Muscle of back (tissue), 3 donors: ENCODE measurements at regions not wholly inside any gene's neighbourhood (a gene's known extent, or its start where the extent isn't known, plus 50 kb on each side); places are given as distances from the start of the nearest gene placed in this dataset.

ENCODE experiments used
- DNase-seq, 3 donors: peaks; one replicate each; pipeline versions ENCODE4 v3.0.0 to v3.0.0-alpha.2; 2013

DNA sequence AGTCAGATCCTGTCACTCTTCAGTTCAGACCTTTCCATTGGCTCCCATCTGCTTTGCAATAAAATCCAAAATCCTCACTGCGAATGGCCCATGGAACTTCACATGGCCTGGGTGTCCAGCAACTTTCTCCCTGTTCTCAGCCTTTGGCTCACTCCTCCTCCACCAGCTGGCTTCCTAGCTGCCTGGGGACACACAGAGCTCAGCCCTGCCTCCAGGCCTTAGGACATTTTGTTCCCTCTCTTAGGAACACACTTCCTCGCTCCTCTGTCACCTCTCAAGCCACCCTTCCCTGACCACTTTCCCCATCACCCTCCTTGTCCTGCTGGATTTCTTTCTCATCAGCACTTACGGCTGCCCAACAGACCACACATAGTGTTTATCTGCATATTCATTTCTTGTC lies 419.6 kb downstream of the MED13L start:
- no peak for DNase-seq

DNA sequence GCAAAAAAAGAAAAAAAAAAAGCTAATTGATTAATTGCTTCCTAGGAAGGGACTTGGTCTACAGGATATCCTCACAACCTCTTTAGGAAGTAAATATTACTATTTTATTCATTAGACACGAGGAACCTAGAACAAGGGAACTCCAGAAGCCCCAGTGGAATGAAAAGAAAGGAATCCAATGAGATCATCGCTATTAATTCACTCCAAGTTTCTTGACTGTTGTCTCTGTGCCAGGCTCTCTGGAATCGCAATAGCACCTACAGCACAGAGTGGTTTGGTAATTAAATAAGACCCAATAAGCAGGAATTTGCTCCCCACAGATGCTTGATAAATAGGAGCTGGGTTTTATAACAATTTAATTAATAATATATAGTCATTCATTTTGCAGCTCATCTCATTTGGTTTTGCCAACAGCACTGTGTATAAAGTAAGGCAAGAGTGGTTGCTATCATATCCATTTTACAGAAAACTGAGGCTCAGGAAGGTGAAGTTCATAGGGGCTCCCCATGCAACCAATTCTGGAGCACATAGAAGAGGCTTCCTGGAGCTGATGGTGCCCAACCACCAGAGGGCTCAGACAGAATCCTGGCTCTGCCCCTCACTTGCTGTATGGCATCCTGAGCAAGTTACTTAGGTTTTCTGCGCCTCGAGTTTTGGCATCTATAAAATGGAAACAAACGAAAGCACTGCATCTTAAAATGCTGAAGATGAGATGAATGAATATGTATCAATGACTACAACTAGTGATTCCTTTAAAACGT lies 420.2 kb downstream of the MED13L start:
- DNase-seq: peak in 1 of 3 donors; percentile 26

DNA sequence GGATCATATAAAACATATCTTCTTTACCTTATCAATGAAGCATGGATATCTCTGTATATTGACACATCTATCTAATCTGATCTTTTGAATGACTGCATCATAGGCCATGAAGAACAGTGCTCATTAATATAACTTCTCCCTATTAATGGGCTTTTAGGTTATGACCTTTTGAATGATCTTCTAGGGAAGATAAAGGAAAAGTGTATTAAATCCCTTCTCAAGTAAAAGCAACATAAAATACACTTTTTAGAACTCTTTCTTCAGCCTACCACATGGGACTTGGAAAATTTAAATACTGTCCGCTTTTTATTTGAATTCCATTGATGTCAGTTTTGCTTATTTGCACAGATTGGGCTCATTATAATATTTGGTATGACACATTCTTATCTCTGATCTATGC lies 425.4 kb downstream of the MED13L start:
- DNase-seq: no peak

DNA sequence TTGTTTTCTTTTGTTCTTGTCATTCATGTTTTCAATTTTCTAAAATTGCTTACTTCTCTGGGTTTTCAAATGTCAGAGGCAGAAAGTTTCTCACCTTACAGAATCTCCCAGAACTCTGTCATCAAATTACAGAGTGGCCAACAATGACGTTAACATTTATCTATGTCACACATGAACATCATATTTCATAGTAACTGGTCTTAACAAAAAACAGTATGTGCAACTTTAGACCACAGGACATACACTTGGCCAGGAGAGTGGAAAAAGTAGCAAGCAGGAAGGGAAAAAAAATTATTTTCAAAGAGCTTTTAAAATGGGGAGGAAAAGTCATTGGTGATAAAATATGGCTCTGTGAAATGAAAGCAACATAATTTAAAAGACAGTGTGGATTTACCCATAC lies 426.5 kb downstream of the MED13L start:
- peak in 2 of 3 donors; percentile 18 to 39 for DNase-seq

DNA sequence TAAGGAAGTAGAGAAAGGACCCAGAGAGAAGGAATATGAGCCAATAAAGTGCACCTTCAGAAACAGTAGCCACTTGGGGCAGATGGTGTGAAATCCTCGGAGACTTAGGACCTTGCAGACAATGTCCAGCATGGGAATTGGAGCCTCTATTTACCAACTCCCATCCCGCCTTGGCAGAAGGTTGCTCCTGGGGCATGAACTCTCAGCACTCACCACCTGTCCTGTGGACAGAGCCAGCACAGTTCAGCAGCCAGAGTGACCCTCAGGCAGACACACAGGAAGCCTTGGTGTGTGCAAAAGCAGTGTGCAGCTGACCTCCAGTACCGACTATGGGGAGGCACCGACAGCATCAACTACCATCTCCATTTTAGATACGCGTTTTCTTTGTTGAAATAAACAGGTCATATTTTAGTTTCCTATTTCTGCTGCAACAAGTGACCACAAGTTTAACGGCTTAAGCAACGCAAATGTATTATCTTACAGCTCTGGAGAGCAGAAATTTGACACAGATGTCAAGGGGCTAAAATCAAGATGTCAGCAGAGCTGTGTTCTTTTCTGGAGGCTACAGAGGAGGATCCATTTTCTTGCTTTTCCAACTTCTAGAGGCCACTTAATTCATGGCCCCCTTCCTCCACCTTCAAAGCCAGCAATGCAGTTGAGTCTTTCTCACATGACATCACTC lies 428.1 kb downstream of the MED13L start:
- no peak for DNase-seq

GRCh38 chr12:115847398-115847797 lies 430.1 kb downstream of the MED13L start:
- no peak for DNase-seq

DNA sequence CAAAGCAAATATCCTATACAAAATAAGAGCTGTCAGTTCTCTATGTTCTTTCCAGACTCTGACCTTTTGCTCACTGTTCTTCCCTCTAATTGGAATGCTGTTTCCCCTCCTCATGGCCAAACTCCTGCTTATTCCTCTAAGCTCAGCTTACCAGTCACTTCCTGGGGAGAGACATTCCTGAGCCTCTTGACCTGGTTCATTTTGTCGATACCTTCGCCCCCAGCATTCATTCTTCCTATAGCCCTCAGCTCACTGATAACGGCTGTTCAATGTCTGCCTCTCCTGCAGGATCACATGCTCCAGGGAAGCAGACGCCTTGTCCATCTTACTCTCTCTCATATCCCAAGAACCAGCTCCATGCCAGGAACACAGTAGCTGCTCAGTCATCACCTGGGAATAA lies 431.0 kb downstream of the MED13L start:
- DNase-seq: no peak

- DNase-seq: no peak
These were observed 437.3 kb downstream of the MED13L start for GRCh38 chr12:115840159-115840558.

DNA sequence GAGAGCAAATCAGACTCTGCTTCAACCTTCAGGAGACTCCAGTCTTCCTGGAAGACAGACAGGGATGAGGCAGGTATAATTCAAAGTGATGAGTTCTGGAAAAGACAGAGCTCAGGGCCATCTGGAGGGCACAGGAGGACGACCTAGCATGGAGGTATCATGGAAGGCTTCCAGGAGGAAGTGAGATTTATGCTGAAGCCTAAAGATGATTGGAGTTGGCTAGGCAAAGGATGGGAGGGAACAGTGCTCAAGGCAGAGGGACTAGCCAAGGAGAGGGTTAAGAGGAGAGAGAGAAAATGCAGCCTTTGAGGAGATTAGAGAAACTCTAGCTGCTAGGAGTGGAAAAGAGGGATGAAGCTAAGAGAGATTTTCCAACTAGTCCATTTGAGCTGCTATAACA lies 438.5 kb downstream of the MED13L start:
- DNase-seq: no peak

- no peak for DNase-seq
These were observed 440.3 kb downstream of the MED13L start for GRCh38 chr12:115837220-115837619.

GRCh38 chr12:115835445-115835844 lies 442.0 kb downstream of the MED13L start:
- no peak for DNase-seq

DNA sequence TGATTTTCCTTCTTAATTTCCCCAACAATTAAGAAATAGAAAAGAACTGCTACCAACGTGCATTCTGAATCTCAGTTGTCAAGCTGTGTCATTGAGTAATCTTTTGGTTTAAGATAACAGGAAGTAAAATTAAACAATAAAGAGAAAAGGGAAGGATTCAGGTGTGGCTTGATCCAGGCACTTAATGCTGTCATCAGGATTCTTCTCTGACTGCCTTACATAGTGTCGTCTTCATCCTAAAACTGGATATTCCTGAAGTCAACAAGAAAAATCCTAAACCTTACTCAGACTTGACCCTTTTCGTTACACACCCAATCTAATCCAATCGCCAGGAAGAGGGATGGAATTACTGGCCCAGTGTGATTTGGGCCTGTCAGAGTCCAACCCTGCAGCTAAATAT lies 443.8 kb downstream of the MED13L start:
- no peak for DNase-seq

- no peak for DNase-seq
These were observed 446.9 kb downstream of the MED13L start for GRCh38 chr12:115830633-115831032.

DNA sequence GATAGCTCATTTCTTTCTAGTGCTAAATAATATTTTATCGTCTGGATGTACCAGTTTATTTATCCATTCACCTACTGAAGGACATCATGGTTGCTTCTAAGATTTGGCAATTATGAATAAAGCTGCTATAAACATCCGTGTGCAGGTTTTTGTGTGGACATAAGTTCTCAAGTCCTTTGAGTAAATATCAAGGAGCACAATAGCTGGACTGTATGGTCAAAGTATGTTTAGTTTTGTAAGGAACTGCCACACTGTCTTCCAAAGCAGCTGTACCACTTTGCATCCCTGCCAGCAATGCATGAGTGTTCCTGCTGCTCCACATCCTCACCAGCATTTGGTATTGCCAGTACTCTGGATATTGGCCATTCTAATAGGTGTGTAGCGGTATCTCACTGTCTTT lies 447.4 kb downstream of the MED13L start:
- no peak for DNase-seq

GRCh38 chr12:115828168-115828567 lies 449.3 kb downstream of the MED13L start:
- DNase-seq: no peak

DNA sequence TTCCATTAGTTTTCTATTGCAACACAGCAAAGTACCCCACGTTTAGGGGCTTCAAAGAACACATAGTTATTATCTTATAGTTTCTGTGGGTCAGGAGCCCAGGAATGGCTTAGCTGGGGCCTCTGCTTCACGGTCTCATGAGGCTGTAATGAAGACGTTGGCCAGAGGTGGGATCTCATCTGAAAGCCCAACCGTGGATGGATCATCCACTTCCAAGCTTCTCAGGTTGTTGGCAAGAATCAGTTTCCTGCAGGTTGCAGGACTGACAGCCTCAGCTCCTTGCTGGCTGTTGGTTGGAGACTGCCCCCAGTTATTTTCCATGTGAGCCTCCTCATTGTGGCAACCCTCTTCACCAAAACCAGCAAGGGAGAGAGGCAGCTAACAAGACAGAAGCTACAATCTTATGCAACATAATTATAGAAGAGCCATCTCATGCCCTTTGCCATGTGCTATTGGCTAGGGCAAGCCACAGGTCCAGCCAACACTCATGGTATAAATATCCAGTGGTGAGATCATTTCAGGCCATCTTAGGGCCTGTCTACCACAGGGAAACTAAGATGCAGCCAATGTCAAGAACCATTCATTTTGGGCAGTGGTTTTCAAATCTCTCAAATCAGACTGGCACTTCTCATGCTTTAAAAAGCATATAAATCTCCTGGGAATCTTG lies 452.4 kb downstream of the MED13L start:
- no peak for DNase-seq

- DNase-seq: peak in 1 of 3 donors; percentile 35
These were observed 453.9 kb downstream of the MED13L start for GRCh38 chr12:115823635-115824034.

DNA sequence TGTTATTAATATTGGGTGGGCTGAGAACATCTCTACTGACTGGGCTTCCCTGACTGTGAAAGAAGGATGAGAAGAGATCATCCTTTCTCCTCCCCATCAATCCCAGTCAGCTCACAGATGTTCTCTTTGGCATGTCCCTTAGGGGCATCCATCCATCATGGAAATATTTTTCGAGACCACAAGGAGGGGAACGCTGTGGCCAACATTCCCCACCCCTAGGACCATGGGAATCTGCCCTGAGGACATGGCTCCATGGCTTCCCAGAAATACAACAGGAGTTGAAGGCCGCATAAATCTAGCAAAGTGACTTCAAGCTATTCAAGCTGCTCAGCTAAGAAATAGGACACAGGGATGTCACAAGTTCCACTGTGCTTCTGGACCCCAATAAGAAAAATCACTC lies 456.8 kb downstream of the MED13L start:
- no peak for DNase-seq

- no peak for DNase-seq
These were observed 458.5 kb downstream of the MED13L start for GRCh38 chr12:115818973-115819372.

DNA sequence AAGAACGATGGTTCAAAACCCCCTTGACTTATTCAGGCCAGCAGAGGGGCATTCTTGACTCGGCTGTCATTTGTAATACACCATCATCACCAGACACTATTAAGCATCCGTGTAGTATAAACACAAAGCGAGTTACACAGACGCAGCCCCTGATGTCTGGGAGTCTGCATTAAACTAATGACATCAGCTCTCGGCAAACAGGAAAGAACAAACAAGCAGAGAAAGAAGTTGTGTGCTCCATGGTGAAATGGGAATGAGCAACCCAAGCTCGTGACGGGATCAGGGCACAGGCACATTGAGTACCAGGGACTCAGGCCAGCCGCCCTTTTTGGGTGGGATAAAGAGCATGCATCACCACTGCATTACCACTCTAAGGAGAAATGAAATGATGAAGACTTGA lies 460.1 kb downstream of the MED13L start:
- no peak for DNase-seq

DNA sequence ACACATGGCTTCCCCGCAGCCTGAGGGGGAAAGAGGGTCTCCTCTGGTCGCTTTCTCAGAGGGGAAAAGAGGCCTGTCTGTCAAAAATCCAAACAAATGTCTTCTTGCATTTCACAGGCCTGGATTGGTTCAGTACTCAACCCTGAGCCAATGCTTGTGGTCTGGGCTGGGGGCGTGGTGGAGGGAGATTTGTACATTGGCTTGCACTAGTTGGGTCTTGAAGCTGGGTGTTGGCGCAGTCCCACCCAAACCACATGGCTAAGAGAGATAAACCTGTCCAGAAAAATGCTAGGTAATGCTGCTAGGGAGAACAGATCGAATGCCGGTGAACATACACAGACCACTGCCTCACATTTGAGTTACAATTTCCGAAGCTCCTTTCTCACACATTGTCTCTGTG lies 461.6 kb downstream of the MED13L start:
- DNase-seq: no peak

GRCh38 chr12:115813256-115813655 lies 464.2 kb downstream of the MED13L start:
- DNase-seq: no peak

DNA sequence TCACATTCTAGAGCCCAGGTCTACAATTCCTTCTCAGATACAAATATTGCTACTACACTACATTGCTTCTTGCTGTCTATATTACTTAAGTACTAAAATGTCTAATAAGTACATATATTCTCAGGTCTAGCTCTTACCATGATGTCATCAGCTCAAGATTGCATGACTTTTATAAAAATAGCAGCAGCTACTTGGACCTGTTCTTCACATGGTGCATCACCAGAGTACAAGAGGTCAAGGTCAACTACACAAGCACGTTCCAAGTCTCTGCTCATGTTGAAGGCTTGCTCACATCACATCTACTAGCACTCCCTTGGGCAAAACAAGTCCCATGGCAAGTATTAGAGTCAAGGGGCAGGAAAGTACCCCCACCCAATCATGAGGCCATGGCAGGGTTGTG lies 465.6 kb downstream of the MED13L start:
- no peak for DNase-seq
